HEK293T (cell line): ENCODE measurements at regions not wholly inside any gene's neighbourhood (a gene's known extent, or its start where the extent isn't known, plus 50 kb on each side); places are given as distances from the start of the nearest gene placed in this dataset.

Source experiments
- ARNT ChIP-seq: fragments of 450-650 bp; IDR thresholded peaks from 2 replicates; pipeline ENCODE4 v1.6.1; 2017; ENCODE audit warnings: mild to moderate bottlenecking
- BHLHE40 ChIP-seq: fragments of 450-650 bp; IDR thresholded peaks from 2 replicates; pipeline ENCODE4 v1.6.1; 2016; ENCODE audit warnings: mild to moderate bottlenecking, moderate library complexity, borderline replicate concordance
- ELF4 ChIP-seq: fragments of 450-650 bp; IDR thresholded peaks from 2 replicates; pipeline ENCODE4 v1.6.1; 2017; ENCODE audit warnings: antibody characterized with exemption
- FOXM1 ChIP-seq: fragments of 450-650 bp; IDR thresholded peaks from 2 replicates; pipeline ENCODE4 v1.6.1; 2017; ENCODE audit warnings: mild to moderate bottlenecking, borderline replicate concordance
- HDGF ChIP-seq: fragments of 450-650 bp; IDR thresholded peaks from 2 replicates; pipeline ENCODE4 v1.6.1; 2017; ENCODE audit warnings: antibody characterized with exemption, borderline replicate concordance
- L3MBTL2 ChIP-seq: fragments of 450-650 bp; conservative IDR thresholded peaks from 2 replicates; pipeline ENCODE4 v1.6.1; 2016; ENCODE audit warnings: mild to moderate bottlenecking
- LEF1 ChIP-seq: fragments of 450-650 bp; IDR thresholded peaks from 2 replicates; pipeline ENCODE4 v1.6.1; 2017; ENCODE audit warnings: mild to moderate bottlenecking, borderline replicate concordance
- NFRKB ChIP-seq: fragments of 450-650 bp; IDR thresholded peaks from 2 replicates; pipeline ENCODE4 v1.6.1; 2016; ENCODE audit warnings: mild to moderate bottlenecking, moderate library complexity
- SP1 ChIP-seq: fragments of 450-650 bp; IDR thresholded peaks from 2 replicates; pipeline ENCODE4 v1.6.1; 2017
- SUZ12 ChIP-seq: fragments of 450-650 bp; IDR thresholded peaks from 2 replicates; pipeline ENCODE4 v1.6.1; 2016; ENCODE audit warnings: mild to moderate bottlenecking
- TARDBP ChIP-seq: fragments of 450-650 bp; IDR thresholded peaks from 2 replicates; pipeline ENCODE4 v1.6.1; 2016
- ZNF384 ChIP-seq: fragments of 450-650 bp; IDR thresholded peaks from 2 replicates; pipeline ENCODE4 v1.6.1; 2016

GRCh38 chr2:67707896-67708295, 310.8 kb downstream of the ETAA1 start:
- TF ChIP-seq FOXM1 (no peak), HDGF (no peak), SUZ12 (no peak), NFRKB (no peak), L3MBTL2 (no peak), ZNF384 (no peak), ELF4 (no peak), SP1 (no peak), LEF1 (no peak), ARNT (no peak), BHLHE40 (no peak), TARDBP (no peak)
